Progenitor cell of endocrine pancreas (in vitro differentiated cells): ENCODE measurements at regions not wholly inside any gene's neighbourhood (a gene's known extent, or its start where the extent isn't known, plus 50 kb on each side); places are given as distances from the start of the nearest gene placed in this dataset.

Source experiments
- DNase-seq: peaks from one replicate; pipeline ENCODE4 v3.0.0; 2021; ENCODE audit warnings: low spot score; ENCODE audit not compliant: unreplicated experiment
- H3K27ac Mint-ChIP-seq: 2 replicates; pipeline ENCODE4 v1.8.0; 2021; ENCODE audit warnings: mild to moderate bottlenecking, moderate library complexity, mixed read lengths
- H3K27me3 Mint-ChIP-seq: 2 replicates; pipeline ENCODE4 v1.8.0; 2021; ENCODE audit warnings: mixed read lengths
- H3K36me3 Mint-ChIP-seq: 2 replicates; pipeline ENCODE4 v1.8.0; 2022; ENCODE audit warnings: mixed read lengths; ENCODE audit not compliant: insufficient read depth
- H3K4me1 Mint-ChIP-seq: 2 replicates; pipeline ENCODE4 v1.8.0; 2021; ENCODE audit warnings: low read depth, mixed read lengths
- H3K4me3 Mint-ChIP-seq: 2 replicates; pipeline ENCODE4 v1.8.0; 2021; ENCODE audit warnings: low read depth, mild to moderate bottlenecking, moderate library complexity, mixed read lengths
- H3K9me3 Mint-ChIP-seq: 2 replicates; pipeline ENCODE4 v1.8.0; 2021; ENCODE audit warnings: low read depth, mixed read lengths
- TF ChIP-seq, protein P1 (sequence below): fragments of 200-600 bp; sonication (generic); IDR thresholded peaks from one replicate; pipeline ENCODE4 v1.5.0; 2021; ENCODE audit warnings: antibody characterized with exemption, mild to moderate bottlenecking; ENCODE audit not compliant: unreplicated experiment

DNA sequence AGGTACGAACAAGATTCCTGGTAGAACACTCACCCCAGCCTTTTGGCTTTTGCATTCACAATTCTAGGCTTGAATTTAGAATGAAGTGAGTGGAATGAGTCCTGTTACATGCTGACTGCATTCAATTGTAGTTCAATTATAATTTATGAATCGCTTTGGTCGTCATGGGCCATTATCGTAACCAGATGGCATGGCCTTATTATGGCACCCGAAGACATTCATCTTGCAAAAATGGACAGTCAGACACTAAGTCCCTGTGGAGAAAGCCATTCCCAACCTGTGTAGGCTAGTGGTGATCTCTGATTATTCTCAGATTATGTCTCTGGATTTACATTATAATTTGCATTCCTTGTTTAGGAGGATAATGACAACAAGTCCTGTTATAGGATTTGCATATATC lies 292.4 kb upstream of the NPSR1 start:
- H3K4me3 Mint-ChIP-seq, result no peak overlapping the region
- no peaks in the 10 kb centered on the region for H3K9me3 Mint-ChIP-seq
- DNase-seq, result no peak
- H3K36me3 Mint-ChIP-seq, result no peaks in the 10 kb centered on the region
- no peaks in the 10 kb centered on the region for H3K27me3 Mint-ChIP-seq
- TF ChIP-seq, protein P1, sequence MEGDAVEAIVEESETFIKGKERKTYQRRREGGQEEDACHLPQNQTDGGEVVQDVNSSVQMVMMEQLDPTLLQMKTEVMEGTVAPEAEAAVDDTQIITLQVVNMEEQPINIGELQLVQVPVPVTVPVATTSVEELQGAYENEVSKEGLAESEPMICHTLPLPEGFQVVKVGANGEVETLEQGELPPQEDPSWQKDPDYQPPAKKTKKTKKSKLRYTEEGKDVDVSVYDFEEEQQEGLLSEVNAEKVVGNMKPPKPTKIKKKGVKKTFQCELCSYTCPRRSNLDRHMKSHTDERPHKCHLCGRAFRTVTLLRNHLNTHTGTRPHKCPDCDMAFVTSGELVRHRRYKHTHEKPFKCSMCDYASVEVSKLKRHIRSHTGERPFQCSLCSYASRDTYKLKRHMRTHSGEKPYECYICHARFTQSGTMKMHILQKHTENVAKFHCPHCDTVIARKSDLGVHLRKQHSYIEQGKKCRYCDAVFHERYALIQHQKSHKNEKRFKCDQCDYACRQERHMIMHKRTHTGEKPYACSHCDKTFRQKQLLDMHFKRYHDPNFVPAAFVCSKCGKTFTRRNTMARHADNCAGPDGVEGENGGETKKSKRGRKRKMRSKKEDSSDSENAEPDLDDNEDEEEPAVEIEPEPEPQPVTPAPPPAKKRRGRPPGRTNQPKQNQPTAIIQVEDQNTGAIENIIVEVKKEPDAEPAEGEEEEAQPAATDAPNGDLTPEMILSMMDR, result no peak
- H3K27ac Mint-ChIP-seq, result no peak overlapping the region
- H3K4me1 Mint-ChIP-seq, result no peaks in the 10 kb centered on the region

DNA sequence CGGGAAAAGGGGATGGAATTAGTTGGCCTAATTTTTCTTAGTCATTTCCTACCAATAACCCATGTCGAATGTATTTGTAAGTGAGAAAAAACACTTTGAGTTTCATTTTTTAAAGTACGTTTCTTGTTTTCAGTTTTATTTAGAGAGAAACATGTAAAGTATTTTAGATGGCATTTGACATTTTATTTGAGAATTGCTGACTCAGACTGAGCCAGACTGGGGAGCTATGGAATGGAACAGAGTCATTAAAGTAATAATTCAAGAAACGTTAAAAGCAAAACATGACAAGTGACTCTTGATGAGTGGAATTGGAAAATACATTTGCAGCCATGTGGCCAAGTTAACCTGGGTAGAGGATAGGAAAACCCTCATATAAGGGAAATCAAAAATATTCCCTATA lies 286.1 kb upstream of the NPSR1 start:
- H3K27ac Mint-ChIP-seq, result no peak overlapping the region
- H3K9me3 Mint-ChIP-seq, result peaks cover 7% of the 10 kb centered on the region
- TF ChIP-seq, protein P1, result no peak
- H3K4me3 Mint-ChIP-seq, result no peak overlapping the region
- no peaks in the 10 kb centered on the region for H3K4me1 Mint-ChIP-seq
- H3K36me3 Mint-ChIP-seq, result no peaks in the 10 kb centered on the region
- DNase-seq, result no peak
- H3K27me3 Mint-ChIP-seq, result no peaks in the 10 kb centered on the region

DNA sequence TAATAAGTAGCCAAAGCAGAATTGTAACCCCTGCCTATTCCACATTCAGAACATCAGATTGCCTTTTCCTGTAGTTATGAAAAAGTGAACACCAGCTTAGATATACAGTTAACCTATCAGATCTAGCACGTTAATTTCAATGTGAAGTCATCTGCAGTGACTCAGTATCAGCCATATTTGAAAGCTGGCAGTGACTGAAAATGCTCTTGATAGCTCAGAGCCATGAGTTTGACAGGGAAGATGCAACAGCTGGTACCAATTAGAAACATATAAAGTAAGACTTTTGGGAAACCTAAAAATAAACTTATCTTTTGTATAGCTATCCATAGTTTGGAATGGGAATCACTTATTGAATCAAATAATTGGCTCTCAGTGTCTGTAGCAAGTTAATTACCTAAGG lies 284.1 kb upstream of the NPSR1 start:
- TF ChIP-seq, protein P1, result no peak
- Mint-ChIP-seq H3K4me1 (no peaks in the 10 kb centered on the region), H3K9me3 (peaks cover 10% of the 10 kb centered on the region), H3K27ac (no peak overlapping the region), H3K4me3 (no peak overlapping the region), H3K27me3 (no peaks in the 10 kb centered on the region), H3K36me3 (no peaks in the 10 kb centered on the region)
- no peak for DNase-seq

DNA sequence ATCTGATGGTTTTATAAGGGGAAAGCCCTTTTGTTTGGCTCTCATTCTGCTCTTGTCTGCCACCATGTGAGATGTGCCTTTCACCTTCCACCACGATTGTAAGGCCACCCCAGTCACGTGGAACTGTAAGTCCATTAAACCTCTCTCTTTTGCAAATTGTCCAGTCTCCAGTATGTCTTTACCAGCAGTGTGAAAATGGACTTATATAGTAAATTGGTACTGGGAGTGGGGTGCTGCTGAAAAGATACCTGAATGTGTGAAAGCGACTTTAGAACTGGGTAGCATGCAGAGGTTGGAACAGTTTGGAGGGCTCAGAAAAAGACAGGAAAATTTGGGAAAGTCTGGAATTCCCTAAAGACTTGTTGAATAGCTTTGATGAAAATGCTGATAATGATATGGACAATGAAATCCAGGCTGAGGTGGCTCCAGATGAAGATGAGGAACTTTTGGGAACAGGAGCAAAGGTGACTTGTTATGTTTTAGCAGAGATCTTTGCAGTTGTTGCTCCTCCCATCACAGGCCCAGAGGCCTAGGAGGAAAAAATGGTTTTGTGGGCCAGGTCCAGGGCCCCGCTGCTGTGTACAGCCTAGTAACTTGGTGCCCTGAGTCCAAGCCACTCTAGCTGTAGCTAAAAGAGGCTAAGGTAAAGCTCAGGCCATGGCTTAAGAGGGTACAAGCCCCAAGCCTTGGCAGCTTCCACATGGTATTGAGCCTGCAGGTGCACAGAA lies 275.7 kb upstream of the NPSR1 start:
- Mint-ChIP-seq H3K4me1 (no peaks in the 10 kb centered on the region), H3K36me3 (peaks cover 3% of the 10 kb centered on the region), H3K27ac (no peak overlapping the region), H3K4me3 (no peak overlapping the region), H3K27me3 (no peaks in the 10 kb centered on the region), H3K9me3 (peaks cover 25% of the 10 kb centered on the region)
- DNase-seq, result no peak
- TF ChIP-seq, protein P1, result no peak

DNA sequence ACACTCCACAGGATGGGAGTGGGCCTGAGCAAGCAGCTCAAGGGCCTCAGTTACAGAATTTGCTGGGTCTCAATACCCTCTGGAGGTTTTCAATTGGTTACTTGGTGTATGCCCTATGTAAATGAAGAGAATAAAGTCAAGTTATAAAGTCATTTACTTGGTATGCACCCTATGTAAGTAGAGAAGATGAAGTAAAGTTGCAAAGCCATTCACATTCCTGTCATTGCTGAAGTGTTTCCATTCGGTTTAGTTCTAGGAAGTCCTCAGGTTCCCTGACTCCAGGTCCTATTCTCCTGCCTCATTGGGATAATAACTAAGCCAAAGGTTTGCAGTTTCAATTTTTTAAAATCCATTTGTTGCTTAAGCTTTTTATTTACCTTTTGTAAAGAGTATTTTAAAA lies 272.6 kb upstream of the NPSR1 start:
- H3K27ac Mint-ChIP-seq, result no peak overlapping the region
- TF ChIP-seq, protein P1, result no peak
- peaks cover 18% of the 10 kb centered on the region for H3K9me3 Mint-ChIP-seq
- H3K4me3 Mint-ChIP-seq, result no peak overlapping the region
- no peaks in the 10 kb centered on the region for H3K4me1 Mint-ChIP-seq
- H3K27me3 Mint-ChIP-seq, result no peaks in the 10 kb centered on the region
- H3K36me3 Mint-ChIP-seq, result peaks cover 3% of the 10 kb centered on the region
- DNase-seq, result no peak
